PC-9 (cell line): ENCODE measurements at regions not wholly inside any gene's neighbourhood (a gene's known extent, or its start where the extent isn't known, plus 50 kb on each side); places are given as distances from the start of the nearest gene placed in this dataset.

ENCODE experiments used
- BruUV-seq: library from RNA; stranded (reverse); fragments of 400-500 nt; replicated peaks from 2 replicates; lab custom pipeline; 2021; lab: Mats Ljungman, UMichigan
- CTCF ChIA-PET: fragments of 300-600 bp; sonication (Branson Sonifier 250); formaldehyde crosslinking; loops from one replicate; lab custom pipeline; 2022; ENCODE audit warnings: antibody characterized with exemption; lab: Charles Lee
- POLR2A ChIA-PET: fragments of 300-600 bp; sonication (Branson Sonifier 250); formaldehyde crosslinking; loops from one replicate; lab custom pipeline; 2022; ENCODE audit warnings: antibody characterized with exemption; ENCODE audit not compliant: unreplicated experiment; lab: Charles Lee
- DNase-seq, 2 experiments: peaks; one replicate each; pipeline versions ENCODE4 v3.0.0 to v3.0.0-alpha.2; 2015 to 2022; ENCODE audit warnings: mixed read lengths in 1 of 2
- H2AFZ ChIP-seq: fragments of 200-600 bp; sonication (generic); 2 replicates; pipeline ENCODE4 v1.8.1; 2017; ENCODE audit warnings: antibody characterized with exemption
- H3F3A ChIP-seq: fragments of 200-600 bp; sonication (generic); 2 replicates; pipeline ENCODE4 v1.8.1; 2017; ENCODE audit warnings: antibody characterized with exemption, mild to moderate bottlenecking, low read depth; ENCODE audit not compliant: insufficient read depth
- H3K27ac ChIP-seq: fragments of 200-600 bp; sonication (generic); 2 replicates; pipeline ENCODE4 v1.6.1; 2016; ENCODE audit warnings: mixed run types
- H3K27me3 ChIP-seq: fragments of 200-600 bp; sonication (generic); 2 replicates; pipeline ENCODE4 v1.6.1; 2016; ENCODE audit warnings: low read depth, mixed run types; ENCODE audit not compliant: insufficient read depth
- H3K36me3 ChIP-seq: fragments of 200-600 bp; sonication (generic); 2 replicates; pipeline ENCODE4 v1.6.1; 2016; ENCODE audit warnings: low read depth, mixed run types
- H3K4me1 ChIP-seq: fragments of 200-600 bp; sonication (generic); replicated peaks from 2 replicates; pipeline ENCODE4 v1.6.1; 2016; ENCODE audit warnings: mixed run types; ENCODE audit not compliant: insufficient read depth
- H3K4me2 ChIP-seq: fragments of 200-600 bp; sonication (generic); 2 replicates; pipeline ENCODE4 v1.6.1; 2017; ENCODE audit warnings: mixed run types
- H3K4me3 ChIP-seq: fragments of 200-600 bp; sonication (generic); 2 replicates; pipeline ENCODE4 v1.6.1; 2016; ENCODE audit warnings: mixed run types
- H3K79me2 ChIP-seq: fragments of 200-600 bp; sonication (generic); 2 replicates; pipeline ENCODE4 v1.6.1; 2017; ENCODE audit warnings: low read depth, mixed run types
- H3K9me2 ChIP-seq: fragments of 200-600 bp; sonication (generic); 2 replicates; pipeline ENCODE4 v1.8.1; 2017; ENCODE audit warnings: mild to moderate bottlenecking; ENCODE audit not compliant: insufficient read depth
- H3K9me3 ChIP-seq: fragments of 200-600 bp; sonication (generic); 2 replicates; pipeline ENCODE4 v1.8.1; 2016; ENCODE audit warnings: low read depth; ENCODE audit not compliant: insufficient read depth
- H4K20me1 ChIP-seq: fragments of 200-600 bp; sonication (generic); 2 replicates; pipeline ENCODE4 v1.8.1; 2017; ENCODE audit not compliant: insufficient read depth
- CTCF ChIP-seq: fragments of 200-600 bp; sonication (generic); conservative IDR thresholded peaks from 2 replicates; pipeline ENCODE4 v1.6.1; 2017; ENCODE audit warnings: mixed run types, antibody characterized with exemption, mild to moderate bottlenecking, moderate library complexity
- EZH2 ChIP-seq: fragments of 200-600 bp; sonication (generic); IDR thresholded peaks from 2 replicates; pipeline ENCODE4 v1.8.0; 2017; ENCODE audit warnings: antibody characterized with exemption, low read depth
- intact Hi-C: fragments of 100-400 bp; cut with micrococcal nuclease; formaldehyde crosslinking; loops from one replicate; pipeline ENCODE4 v1.10.0; 2022; ENCODE audit not compliant: unreplicated experiment

DNA sequence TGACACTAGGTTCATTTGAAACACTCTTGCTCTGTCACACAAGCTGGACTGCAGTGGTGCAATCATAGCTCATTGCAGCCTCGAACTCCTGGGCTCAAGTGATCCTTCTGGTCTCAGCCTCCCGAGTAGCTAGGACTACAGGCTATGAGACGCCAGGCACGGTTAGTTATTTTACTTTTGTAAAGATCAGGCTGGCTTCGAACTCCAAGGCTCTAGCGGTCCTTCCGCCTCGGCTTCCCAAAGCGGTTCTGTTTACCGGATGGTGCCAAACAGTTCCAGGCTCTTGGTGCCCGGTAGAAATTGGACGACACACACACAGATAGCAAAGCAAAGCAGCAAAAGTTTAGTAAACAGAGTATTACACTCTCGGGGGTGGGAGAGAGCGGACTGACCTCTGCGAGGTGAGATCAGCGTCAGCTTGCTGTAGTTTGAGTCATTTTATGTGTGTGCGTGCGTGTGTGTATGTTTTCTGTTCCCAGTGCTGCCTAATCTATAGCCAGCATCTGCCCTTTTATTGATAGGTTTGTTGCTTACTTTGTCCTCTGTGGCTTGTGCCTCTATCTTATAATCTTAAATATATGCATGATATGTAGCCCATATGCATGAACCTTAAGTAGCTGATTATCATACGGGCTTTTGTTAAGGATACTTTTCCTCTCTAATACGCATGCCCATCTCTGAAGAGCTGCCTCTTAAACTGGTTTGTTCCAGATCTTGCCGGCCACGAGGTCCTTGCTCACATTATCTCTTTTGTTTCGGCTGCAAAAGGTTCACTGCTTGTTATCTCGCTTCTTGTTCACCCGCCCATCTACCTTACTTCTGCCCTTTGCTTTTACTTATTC, 75.2 kb downstream of the OR2B2 start:
- peaks cover 13% of the 10 kb centered on the region; the same call in 1 of the 2 replicates for H3F3A ChIP-seq
- BruUV-seq, result no TSS peak
- ChIA-PET POLR2A (interaction anchor here (0.6 to 2.8 kb wide), 13 partner anchors 16 to 1638 kb away, joined by 3 to 47 read pairs (median 4); a partner anchor contains a TSS), CTCF (interaction anchor here (0.6 kb wide), 2 partner anchors 33 to 54 kb away, joined by 4 read pairs; no protein-coding TSS in a partner anchor)
- H3K4me1 ChIP-seq, result no peaks in the 10 kb centered on the region
- H3K4me3 ChIP-seq, result peak overlapping the region; percentile 58
- H3K9me3 ChIP-seq, result no peaks in the 10 kb centered on the region
- peak overlapping the region; percentile 56 for H3K4me2 ChIP-seq
- H3K27me3 ChIP-seq, result no peaks in the 10 kb centered on the region
- no peaks in the 10 kb centered on the region for H3K36me3 ChIP-seq
- H3K27ac ChIP-seq, result peak overlapping the region; percentile 87
- TF ChIP-seq CTCF (no peak), EZH2 (no peak)
- no peaks in the 10 kb centered on the region for H3K9me2 ChIP-seq
- DNase-seq, result peak in 1 of 2 experiments; percentile 43
- no peaks in the 10 kb centered on the region for H4K20me1 ChIP-seq
- intact Hi-C loops, result loop anchor here (1.0 to 10.0 kb wide), 3 partner anchors 28 to 1812 kb away; a partner anchor contains a TSS
- H2AFZ ChIP-seq, result peak overlapping the region; percentile 44
- H3K79me2 ChIP-seq, result no peaks in the 10 kb centered on the region

DNA sequence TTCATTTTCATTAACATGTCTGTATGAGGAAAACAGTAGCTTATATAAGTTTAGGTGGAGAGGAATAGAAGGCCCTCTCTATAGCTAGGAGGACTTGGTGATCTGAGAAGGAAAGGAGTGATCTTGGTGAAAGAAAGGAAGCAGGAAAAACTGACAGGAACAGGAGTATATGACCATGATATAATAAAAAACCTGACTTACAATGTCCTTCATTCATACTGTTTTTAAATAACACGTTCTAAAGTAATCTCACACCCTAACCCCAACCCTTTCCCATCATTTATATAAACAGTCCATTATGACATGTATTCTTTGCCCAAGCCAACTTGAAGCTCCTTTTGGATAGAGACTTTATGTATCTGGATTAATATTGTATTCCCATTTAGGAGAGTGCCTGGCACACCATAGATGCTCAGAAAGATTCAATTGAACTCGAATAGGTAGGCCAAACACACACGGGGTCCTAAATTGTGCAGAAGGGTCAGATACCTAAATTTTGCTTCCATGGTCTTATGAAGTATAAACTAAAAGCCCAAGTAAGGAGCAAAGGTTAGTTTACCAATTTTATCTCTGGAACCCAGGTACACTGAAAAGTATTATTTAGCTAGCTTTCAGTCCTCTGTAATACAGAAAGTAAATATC, 75.9 kb downstream of the OR2B2 start:
- Histone ChIP-seq H3K36me3 (no peaks in the 10 kb centered on the region), H3K4me2 (peak overlapping the region; percentile 56), H3F3A (peaks cover 16% of the 10 kb centered on the region; the same call in 1 of the 2 replicates), H3K27me3 (no peaks in the 10 kb centered on the region), H3K9me2 (no peaks in the 10 kb centered on the region), H3K27ac (peak overlapping the region; percentile 87), H4K20me1 (no peaks in the 10 kb centered on the region), H3K4me3 (peak overlapping the region; percentile 58; the same call in 1 of the 2 replicates), H3K9me3 (no peaks in the 10 kb centered on the region), H3K4me1 (no peaks in the 10 kb centered on the region), H3K79me2 (no peaks in the 10 kb centered on the region), H2AFZ (peak overlapping the region; percentile 5; the same call in 1 of the 2 replicates)
- ChIA-PET CTCF (no interaction called here), POLR2A (interaction anchor here (0.6 to 2.8 kb wide), 10 partner anchors 11 to 1788 kb away, joined by 3 to 47 read pairs (median 6); a partner anchor contains a TSS)
- TF ChIP-seq EZH2 (no peak), CTCF (no peak)
- no peak for DNase-seq
- BruUV-seq, result no TSS peak
- intact Hi-C loops, result loop anchor here (2.0 to 10.0 kb wide), 2 partner anchors 27 to 1811 kb away; a partner anchor contains a TSS

- POLR2A ChIA-PET, result interaction anchor here (0.5 to 1.2 kb wide), 7 partner anchors 17 to 1602 kb away, joined by 3 to 9 read pairs (median 5); a partner anchor contains a TSS
Observed at GRCh38 chr6:27834879-27835549, 77.2 kb downstream of the OR2B2 start.

More at GRCh38 chr6:27834879-27835549, 77.2 kb downstream of the OR2B2 start:
- Histone ChIP-seq H3K27me3 (no peaks in the 10 kb centered on the region), H3K4me2 (peak overlapping the region; percentile 56; the same call in 1 of the 2 replicates), H2AFZ (no peak overlapping the region), H3F3A (peaks cover 20% of the 10 kb centered on the region; the same call in 1 of the 2 replicates), H3K79me2 (no peaks in the 10 kb centered on the region), H4K20me1 (no peaks in the 10 kb centered on the region), H3K9me2 (no peaks in the 10 kb centered on the region), H3K4me3 (no peak overlapping the region), H3K4me1 (no peaks in the 10 kb centered on the region), H3K9me3 (no peaks in the 10 kb centered on the region), H3K27ac (no peak overlapping the region), H3K36me3 (no peaks in the 10 kb centered on the region)
- DNase-seq, result no peak
- intact Hi-C loops, result loop anchor here (10.0 kb wide), 1 partner anchor 1810 kb away; a partner anchor contains a TSS
- TF ChIP-seq CTCF (no peak), EZH2 (no peak)
- BruUV-seq, result no TSS peak
- CTCF ChIA-PET, result no interaction called here
